Kidney capillary endothelial cell (primary cell): ENCODE measurements at regions not wholly inside any gene's neighbourhood (a gene's known extent, or its start where the extent isn't known, plus 50 kb on each side); places are given as distances from the start of the nearest gene placed in this dataset.
"Not testable (repeated sequence)": the region's sequence is repeated elsewhere in the genome, so short reads cannot be mapped to it uniquely, and the experiment has no call there.

Experiments used
- DNase-seq: peaks from one replicate; pipeline ENCODE4 v3.0.0-alpha.2; 2018; ENCODE audit warnings: low spot score

DNA sequence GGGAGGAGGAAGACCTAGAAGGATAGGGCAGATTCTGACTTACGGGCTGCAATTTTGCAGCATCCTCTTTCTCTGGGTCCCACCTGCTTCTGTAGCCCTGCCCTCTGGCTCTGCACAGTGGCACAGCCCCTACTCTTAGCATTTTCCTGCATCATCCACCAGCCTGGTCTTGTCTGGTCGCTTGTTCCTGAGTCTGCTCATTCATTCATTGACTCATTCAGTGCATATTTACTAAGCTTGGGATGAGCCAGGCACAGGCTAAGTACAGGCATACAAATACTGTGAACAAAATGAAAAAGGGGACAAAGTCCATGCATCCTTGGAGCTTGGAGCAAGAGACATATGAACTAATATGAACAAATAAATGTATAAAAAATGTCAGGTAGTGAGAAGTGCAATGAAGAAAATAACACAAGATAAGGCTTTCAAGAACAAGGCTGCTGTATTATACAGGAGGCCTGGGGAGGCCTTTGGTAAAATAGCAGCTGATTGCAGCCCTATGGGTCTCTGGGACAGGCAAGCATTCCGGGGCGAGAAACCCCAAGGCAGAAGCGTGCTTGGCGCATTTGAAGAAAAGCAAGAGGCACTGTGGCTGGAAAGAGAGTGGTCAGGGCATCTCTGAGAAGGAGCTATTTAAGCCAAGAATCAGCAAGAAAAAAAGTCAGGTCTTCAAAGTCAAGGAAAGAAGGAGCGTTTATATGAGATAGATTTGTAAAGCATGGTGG, 108.0 kb upstream of the ALX4 start:
- no peak for DNase-seq

DNA sequence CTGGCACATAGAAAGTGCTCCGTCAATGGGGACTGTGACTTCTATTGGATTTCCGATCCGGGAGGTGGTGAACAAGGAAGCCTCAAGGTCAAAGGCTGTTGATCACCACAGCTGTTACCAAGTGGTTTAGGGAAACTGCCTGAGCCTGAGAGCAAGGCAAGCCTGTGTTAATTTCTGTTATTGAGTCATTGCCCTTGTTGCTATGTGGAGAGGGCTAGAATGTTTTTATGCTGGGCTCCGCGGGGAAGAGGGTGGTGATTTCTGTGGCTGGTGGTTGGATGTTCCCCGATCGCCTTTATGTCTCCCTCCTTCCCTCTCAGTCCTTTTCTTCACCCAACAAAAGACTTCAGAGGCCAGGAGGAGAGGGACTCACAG, 108.5 kb upstream of the ALX4 start:
- DNase-seq: no peak

DNA sequence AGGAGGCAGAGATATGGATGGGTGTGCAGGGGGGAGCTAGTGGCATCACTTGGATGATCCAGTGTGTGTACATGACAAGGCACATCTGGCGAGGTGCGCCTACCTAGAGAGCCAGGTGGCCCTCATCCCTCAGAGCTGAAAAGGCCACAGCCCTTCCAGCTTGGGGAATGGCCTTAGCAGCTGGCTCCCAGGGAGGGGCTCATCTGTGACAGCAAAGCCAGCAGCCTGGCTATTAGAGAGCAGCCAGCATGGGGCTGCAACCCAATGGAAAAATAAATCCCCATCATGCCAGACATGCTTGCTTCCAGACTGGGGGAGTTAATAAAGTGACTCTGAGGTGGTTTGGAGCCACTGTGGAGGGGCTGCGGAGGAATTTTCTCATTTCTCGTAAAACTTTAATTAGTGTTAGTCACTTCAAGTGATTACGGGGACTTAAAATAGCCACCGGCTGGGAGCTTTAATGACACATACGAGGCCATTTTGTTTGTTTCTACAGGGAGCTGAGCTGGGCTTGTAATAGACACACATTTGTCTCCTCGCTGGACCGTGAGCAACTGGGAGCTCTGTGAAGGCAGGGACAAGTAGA, 111.2 kb upstream of the ALX4 start:
- no peak for DNase-seq

DNA sequence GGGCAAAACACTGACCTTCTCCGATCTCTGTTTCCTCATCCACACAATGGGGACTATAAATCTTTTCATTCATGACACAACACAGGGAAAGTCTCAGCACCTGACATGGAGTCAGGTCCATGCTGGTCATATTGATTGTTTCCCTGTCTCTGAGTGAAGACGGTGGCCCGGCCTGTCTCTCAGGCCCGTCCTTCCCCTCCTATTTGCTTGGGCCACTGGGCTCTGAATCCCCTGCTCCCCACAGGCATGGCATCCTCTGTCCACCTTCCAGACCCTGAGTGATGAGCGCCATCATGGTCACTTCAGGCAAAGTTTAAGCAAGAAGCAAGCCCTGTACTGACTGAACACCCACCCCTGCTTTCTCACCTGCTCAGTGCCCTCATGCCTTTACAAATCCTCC, 113.3 kb upstream of the ALX4 start:
- DNase-seq: no peak

DNA sequence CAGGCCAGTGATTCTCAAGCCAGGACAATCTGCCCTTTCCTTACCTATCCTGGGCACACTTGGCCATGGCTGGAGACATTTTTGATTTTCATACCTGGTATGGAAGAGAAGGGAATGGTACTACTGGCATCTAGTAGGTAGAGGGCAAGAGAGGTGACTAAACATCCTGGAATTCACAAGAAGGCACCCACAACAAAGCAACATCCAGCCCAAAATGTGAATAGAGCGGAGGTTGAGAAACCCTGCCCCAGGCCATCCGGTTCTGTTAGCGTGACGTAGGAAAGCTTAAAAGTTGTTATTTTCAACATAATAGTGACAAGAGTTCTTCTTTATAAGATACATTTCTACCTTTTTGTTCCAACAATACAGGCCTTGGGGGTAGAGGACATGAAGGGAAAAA, 114.9 kb upstream of the ALX4 start:
- no peak for DNase-seq

DNA sequence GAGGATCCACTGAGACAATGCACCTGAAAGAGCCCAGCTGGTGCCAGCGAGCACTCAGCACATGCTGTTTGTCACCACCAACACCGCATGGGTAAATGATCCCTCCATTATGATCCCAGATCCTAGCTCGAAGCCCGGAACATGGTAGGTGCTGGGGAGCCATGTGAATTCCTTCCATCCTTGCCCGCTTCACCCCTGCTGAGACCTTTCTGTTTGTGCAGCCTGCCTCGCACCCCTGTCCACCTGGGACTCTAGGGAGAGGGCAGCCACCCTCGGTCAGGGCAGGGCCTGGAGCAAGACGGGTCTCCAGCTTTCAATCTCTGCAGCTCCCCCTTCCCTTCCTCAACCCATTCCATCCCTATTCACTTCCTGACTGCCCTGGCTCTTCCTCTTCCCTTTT, 116.2 kb upstream of the ALX4 start:
- no peak for DNase-seq

DNA sequence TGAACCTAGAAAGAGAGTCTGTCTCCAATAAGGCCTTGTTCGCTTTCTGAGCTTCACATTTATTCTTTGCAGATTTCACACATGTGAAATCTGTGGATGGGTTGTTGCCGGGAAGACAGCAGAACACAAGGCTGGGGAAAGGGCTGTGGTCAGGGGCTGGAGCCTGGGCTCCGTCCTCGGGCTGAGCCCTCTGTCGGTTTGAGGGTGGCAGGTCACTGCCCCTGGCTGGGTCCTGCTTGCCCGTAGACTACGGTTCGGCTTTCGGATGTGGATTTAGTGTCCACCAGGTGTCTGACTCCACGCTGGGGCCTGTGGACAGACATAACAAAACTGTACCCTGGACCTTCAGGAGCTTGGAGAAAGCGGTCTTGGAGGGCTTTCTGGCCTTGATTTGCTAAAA, 117.0 kb upstream of the ALX4 start:
- DNase-seq: no peak

DNA sequence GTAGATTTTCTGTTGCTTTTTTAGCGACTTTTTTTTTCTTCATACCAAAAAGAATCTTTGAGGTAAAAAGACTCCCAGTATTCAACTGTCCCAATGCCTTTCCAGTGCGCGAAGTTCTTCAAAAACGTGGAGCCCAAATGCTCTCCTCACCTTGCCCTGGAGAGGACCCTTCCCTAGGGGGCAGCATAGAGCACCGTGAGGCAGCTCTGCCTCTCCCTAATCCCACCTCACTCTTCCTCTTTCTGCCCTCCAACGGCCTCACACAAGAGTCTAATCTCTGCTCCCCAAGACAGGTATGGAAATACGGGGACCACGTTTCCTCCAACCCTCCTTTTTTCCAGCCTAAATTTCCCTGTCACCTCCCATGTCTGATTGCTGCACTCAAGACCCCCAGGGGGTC, 117.5 kb upstream of the ALX4 start:
- DNase-seq: no peak

DNA sequence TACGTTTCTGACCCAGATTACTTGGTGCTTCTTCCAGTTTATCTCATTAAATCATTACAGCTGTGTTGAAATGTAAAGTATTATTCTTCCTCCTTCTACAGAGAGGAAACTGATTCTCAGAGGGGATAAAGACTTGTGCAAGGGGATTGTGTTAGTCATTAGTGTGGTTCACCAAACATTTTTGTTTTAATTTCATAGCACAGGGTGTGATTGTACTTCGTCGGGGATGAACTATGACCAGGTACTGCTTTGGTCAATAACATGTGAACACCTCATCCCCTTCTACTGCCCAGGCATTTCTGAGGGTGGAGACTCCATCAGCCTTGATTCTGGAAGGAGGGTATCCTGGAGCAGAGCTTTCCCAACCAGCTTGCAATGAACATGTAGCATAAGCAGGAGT, 120.2 kb upstream of the ALX4 start:
- DNase-seq: no peak

DNA sequence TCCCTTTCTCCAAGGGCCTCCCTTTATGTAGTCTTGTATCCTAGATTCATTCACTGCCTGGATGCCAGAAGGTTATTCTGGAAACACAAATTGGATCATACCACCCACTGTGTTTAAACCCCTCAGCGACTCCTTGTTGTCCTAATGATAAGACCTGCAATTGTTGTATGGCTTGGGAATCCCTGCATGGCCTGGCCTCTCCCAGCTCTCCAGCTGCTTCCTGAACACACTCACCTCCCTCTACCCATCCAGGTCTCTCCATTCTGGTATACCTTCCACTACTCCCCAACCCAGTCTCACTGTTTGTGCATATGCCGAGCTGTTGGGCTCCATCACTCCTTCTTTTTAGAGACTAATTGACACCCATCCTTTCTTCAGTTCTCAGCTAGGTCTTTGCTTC, 124.3 kb upstream of the ALX4 start:
- DNase-seq: no peak

DNA sequence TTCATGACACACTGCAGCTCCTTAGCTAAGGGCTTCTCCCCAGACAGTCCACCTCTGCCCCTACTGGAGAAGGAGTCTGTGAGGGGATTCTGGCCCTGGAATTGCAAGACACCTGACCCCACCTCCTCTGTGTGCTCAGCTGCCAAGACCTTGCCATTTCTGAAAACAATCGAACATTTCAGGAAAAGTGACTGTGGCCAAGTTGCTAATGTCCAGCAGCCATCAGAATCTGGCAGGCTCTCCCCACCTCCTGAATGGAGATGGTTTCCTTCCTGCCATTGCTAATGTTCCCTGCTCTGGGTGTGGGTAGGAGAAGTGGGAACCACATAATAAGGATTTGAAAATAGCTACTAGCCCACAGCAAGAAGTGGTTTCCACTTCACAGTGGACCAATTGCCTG, 127.2 kb upstream of the ALX4 start:
- no peak for DNase-seq

DNA sequence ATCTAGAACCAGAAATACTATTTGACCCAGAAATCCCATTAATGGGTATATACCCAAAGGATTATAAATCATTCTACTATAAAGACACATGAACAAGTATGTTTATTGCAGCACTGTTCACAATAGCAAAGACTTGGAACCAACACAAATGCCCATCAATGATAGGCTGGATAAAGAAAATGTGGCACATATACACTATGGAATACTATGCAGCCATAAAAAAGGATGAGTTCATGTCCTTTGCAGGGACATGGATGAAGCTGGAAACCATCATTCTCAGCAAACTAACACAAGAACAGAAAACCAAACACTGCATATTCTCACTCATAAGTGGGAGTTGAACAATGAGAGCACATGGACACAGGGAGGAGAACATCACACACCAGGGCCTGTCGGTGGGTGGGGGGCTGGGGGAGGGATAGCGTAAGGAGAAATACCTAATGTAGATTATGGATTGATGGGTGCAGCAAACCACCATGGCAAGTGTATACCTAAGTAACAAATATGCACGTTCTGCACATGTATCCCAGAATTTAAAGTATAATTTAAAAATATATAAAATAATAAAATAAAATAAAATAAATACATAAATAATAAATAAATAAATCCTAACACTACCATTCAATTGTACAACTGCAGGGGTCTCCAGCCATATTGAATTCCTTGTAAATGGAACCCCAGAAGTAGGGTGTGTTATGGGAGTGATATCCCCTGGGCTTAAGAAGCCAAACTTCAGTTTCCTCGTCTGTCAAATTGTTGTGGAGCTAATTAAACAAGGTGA, 122.4 kb upstream of the CD82 start:
- not testable (repeated sequence) for DNase-seq

DNA sequence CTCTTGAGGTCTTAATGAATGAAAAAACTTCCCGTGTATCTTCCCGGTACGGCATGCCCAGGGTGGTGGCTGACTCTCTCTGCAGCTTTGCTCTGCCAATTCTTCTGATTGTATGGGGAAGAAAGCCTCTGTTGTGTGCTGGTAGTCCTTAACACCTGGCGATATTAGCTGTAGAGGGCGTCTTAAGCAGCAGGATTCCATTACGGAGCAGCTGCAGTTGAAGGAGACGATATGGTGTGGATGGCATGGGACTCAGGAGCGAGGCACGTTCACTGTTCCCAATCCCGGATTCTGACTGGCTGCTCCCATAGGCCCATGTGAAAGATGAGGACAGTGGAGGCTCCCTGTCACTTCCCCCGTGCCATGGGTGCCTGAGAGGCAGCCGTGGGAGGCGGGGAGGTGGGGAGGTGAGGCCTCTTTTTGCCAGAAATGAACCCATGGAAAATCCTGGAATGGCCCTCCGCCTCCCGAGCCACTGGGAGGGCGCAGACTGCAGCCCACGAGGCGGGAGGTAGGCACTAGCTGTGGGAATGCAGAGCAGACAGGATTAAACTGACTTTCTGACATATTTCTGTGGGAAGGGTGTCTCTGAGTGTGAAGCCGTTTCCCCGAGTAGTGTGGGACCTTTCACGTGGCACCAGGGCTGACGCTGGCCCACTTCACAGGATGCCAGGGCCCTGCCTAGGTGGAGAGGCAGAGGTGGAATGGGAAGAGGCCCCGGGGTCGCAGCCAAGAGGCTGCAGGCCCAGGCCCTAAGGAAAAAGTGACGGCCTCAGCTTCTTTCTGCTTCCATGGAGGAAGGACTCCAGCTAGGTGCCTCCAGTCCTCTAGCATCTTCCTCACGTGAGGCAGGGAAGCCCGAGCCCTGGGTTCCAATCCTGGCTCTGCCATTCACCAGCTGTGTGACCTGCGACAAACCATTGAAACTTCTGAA, 121.4 kb upstream of the CD82 start:
- DNase-seq: no peak

DNA sequence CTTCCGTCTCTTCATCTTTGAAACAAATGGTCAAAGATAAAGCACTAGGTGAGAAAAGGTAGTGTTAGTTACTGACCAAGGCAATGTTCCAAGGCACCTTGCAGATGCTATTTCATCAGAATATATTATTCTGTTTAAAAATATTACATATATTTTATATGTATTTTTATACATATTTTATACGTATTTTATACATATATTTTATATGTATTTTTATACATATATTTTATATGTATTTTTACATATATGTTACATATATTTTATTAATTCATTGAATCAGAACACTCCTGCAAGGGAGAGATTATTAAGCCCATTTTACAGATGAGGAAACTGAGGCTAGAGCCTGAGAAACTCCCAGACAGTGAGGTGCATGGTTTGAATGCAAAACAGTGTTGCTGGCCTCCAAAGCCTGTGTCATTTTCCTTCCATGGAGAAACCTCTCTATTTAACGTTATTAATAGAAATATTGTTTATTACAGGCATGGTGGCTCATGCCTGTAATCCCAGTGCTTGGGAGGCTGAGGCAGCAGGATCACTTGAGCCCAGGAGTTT, 120.6 kb upstream of the CD82 start:
- no peak for DNase-seq

DNA sequence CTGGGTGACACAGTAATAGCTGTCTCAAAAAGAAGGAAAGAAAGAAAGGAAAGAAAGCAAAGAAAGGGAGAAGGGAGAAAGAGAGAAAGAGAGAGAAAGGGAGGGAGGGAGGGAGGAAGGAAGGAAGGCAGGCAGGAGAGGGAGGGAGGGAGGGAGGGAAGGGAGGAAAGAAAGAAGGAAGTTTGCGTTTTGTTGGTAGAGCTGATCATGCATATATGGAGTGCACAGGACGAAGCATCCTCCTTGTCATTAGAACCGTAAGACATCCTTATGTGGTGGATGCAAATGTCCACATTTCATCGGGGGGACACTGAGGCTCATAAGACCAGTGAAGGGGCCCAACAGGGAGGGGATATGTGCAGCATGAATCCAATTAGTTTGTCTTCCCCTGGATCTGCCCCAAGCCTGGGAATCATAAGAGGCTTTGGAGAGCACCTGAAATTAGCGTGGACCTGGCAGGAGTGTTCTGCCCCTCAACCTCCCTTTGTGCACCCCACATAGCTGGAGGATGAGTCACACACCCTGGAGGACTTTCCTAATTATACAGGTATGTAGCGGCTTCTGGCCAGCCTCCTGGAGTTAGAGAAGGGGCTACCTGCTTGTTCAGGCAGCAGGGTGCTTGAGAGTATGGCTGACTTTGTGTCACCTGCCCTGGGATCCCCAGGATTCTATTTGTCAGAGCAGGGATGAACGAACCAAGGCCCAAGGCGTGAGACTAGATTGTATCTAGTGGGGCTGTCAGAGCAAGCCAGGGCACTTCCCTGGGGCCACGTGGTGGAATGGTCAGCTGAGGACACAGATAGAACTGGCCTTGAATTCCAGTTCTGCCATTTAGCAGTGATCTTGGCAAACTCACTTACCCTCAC, 119.7 kb upstream of the CD82 start:
- no peak for DNase-seq

DNA sequence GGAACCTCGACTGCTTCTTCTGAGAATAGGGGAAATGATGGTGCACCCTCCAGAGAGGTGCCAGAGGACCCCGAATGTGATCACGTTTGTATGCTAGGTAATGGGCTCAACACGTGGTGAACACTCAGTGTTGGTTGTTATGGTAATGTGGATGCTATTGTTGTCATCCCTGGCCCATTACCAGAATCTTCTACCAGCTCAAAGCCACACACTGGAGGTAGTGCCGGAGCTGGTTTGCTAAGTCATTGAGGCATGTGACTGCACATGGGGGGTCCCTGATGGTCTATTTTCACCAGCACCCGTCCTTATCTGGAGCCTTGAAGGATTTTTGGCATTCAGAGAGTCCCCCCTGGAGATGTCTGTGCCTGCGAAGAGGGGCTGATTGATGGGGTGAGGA, 119.1 kb upstream of the CD82 start:
- no peak for DNase-seq

DNA sequence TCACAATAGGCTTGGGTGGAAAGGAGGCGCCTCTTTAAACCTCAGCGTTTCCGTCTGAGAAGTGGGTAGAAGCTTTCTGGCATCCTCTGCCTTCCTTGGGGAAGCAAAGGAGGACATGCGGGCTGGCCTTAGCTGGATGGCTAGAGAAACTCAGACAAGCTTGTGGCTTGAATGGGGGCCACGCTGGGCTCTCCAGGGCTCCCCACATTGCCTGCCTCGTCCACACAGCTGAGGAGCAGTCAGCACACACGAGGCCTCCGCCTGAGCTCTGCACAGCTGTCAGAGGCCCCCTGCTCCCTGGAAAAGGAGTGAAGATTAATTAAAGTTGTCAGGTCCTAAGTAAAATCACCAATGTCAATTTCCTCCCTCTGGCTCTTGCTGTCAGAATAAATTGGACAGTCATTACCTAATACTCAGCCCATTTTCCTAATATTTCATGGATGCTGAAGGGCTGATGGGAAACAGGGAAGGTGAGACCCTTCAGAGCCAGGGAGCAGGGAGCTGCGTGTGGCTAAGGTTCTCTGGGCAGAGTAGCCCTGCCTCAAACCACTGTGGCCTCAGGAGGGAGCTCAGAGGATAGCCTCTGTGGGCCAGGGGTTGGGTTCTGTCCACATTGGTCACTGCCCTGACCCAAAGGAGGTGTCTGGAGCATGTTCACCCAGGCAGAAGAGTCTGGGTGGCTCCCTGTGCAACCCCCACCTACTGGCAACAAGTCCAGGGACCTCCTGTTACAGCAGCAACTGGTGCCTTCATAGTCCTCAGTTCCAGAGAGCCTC, 118.3 kb upstream of the CD82 start:
- DNase-seq: no peak

DNA sequence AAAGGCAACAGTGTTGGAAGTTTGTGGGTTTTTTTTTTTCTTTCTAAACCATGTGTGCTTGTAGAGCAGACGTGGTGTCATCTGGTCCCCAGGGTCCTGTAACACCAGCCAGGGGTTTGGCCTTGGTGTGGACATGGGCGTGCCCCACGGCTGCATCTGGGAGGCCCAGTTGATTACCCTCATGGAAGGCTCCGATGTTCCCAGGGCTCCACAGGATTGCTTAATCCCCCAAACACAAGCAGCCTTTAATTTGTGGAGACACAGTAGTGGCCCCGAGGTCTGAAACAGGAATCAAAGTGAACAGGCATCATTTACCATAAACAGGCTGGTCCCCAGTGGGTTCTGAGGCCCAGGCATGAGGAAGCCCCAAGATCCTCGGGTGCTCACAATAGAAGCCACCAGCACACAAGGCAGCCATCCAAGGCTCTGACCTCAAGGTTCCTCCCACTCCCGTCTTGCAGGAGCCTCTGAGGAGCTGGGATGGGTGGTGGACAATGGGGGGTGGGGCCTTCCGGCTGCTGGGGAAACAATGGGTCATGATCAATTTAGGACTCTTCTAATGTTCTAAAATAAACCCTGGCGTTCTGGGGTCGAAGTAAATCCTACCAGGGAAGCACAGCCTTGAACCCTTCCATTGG, 115.0 kb upstream of the CD82 start:
- DNase-seq: no peak

DNA sequence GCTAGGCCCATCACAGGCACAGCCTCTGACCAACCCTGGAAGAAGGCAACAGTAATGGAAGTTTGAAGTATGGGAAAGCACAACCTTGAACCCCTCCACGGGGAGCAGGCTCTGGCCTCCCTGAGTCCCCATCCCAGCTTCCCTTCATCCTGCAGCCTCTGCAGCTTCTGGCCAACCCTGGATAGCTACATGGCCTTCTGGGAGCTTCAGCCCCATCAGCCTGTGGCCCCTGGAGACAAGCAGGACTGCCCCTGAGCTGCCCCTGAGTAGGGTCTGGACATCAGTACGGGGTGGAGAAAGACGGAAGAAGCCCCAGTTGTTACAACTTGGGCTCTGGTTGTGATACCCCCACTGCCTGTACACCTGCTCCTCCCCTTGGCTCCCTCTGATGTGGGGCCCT, 113.8 kb upstream of the CD82 start:
- DNase-seq: no peak
